ENCODE measurements at regions not wholly inside any gene's neighbourhood (a gene's known extent, or its start where the extent isn't known, plus 50 kb on each side); places are given as distances from the start of the nearest gene placed in this dataset.

DNA sequence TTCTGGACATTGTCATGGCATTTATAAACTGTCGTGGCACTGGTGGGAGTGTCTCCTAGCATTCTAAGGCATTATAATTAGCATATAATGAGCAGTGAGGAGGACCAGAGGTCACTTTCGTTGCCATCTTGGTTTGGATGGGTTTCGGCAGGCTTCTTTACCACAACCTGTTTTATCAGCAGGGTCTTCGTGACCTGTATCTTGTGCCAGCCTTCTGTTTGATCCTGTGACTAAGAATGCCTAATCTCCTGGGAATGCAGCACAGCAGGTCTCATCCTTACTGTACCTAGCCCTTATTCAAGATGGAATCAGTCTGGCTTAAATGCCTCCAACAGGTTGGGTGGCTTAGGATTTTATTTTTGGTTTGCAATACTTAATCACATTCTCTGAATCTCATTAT is 142.7 kb upstream of the GGTLC1 start:
- ChIA-PET POLR2A (no interaction called here), CTCF (no interaction called here)
- Histone ChIP-seq H3K4me3 (ENCODE audit: low read depth, low read length) (no peak overlapping the region), H3K27me3 (ENCODE audit: control insufficient read depth, insufficient read depth, low read length) (no peaks in the 10 kb centered on the region), H3K27ac (ENCODE audit: low read depth, low read length) (no peak overlapping the region), H3K9me3 (ENCODE audit: control insufficient read depth, insufficient read depth, low read length) (no peaks in the 10 kb centered on the region; the same call in 1 of the 2 replicates)
- no peak for DNase-seq (ENCODE audit: low read depth, low spot score)
- TF ChIP-seq, protein P1, sequence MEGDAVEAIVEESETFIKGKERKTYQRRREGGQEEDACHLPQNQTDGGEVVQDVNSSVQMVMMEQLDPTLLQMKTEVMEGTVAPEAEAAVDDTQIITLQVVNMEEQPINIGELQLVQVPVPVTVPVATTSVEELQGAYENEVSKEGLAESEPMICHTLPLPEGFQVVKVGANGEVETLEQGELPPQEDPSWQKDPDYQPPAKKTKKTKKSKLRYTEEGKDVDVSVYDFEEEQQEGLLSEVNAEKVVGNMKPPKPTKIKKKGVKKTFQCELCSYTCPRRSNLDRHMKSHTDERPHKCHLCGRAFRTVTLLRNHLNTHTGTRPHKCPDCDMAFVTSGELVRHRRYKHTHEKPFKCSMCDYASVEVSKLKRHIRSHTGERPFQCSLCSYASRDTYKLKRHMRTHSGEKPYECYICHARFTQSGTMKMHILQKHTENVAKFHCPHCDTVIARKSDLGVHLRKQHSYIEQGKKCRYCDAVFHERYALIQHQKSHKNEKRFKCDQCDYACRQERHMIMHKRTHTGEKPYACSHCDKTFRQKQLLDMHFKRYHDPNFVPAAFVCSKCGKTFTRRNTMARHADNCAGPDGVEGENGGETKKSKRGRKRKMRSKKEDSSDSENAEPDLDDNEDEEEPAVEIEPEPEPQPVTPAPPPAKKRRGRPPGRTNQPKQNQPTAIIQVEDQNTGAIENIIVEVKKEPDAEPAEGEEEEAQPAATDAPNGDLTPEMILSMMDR (IDR thresholded peaks at IDR 0.05; ENCODE audit: low read depth, low read length), result no peak

DNA sequence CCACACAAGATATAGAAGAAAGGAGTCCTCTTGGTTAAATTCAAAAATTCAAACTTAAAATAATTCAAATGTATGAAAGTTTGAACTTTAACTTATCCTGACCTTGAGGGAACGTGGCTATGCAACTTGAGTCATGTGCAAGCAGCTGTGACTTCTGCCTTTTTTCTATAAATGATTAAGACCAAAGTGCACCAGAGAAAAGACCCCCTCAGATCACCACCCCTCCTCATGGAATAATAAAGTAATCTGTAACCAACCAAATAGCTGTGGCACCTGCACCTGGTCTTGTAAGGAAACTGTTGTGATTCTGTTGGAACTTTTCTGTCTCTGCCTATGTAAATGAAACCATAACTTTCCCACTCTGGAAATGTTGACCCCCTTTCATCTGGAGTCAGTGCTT is 141.1 kb upstream of the GGTLC1 start:
- POLR2A ChIA-PET, result no interaction called here
- H3K9me3 ChIP-seq (ENCODE audit: control insufficient read depth, insufficient read depth, low read length), result no peaks in the 10 kb centered on the region
- no peak overlapping the region for H3K4me3 ChIP-seq (ENCODE audit: low read depth, low read length)
- CTCF ChIA-PET, result interaction anchor here (0.5 kb wide), 1 partner anchor 29 kb away, joined by 3 read pairs; no protein-coding TSS in a partner anchor
- no peak overlapping the region for H3K27ac ChIP-seq (ENCODE audit: low read depth, low read length)
- no peaks in the 10 kb centered on the region for H3K27me3 ChIP-seq (ENCODE audit: control insufficient read depth, insufficient read depth, low read length)
- TF ChIP-seq, protein P1 (IDR thresholded peaks at IDR 0.05; ENCODE audit: low read depth, low read length), result no peak
- no peak for DNase-seq (ENCODE audit: low read depth, low spot score)

DNA sequence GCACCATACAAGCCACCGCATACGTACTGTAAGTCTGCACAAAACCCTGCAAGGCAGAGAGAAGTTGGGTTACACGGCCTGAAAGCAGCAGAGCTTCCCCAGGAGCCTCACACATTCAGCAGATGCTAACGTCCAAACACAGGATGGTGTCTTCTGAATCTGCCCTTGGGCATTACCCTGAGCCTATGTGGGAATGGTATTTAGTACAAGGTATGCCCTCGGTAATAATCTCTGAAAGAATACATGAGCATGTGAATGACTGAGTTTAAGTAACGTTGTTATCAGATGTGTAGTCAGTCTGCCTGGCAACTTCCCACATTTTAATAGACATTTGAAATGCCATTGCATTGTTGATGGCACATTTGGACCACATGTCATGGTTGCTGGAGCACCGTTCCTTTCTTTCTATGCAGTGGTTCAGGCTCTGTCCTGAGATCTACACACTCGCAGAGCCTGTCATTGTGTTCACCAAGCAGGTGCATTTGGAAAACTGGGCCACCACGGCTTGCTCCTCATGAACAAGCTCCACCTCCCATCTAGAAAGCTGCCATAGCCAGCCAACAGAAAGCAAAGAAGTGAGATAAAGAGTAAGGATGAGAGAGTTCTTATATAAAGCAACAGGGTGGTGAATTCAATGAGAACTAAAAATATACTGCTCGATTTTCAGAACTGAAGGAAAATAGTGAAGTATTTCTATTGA is 136.5 kb upstream of the GGTLC1 start:
- Histone ChIP-seq H3K27ac (ENCODE audit: low read depth, low read length) (no peak overlapping the region), H3K9me3 (ENCODE audit: control insufficient read depth, insufficient read depth, low read length) (no peaks in the 10 kb centered on the region), H3K27me3 (ENCODE audit: control insufficient read depth, insufficient read depth, low read length) (no peaks in the 10 kb centered on the region), H3K4me3 (ENCODE audit: low read depth, low read length) (no peak overlapping the region)
- CTCF ChIA-PET, result no interaction called here
- TF ChIP-seq, protein P1 (IDR thresholded peaks at IDR 0.05; ENCODE audit: low read depth, low read length), result no peak
- POLR2A ChIA-PET, result no interaction called here
- DNase-seq (ENCODE audit: low read depth, low spot score), result no peak

DNA sequence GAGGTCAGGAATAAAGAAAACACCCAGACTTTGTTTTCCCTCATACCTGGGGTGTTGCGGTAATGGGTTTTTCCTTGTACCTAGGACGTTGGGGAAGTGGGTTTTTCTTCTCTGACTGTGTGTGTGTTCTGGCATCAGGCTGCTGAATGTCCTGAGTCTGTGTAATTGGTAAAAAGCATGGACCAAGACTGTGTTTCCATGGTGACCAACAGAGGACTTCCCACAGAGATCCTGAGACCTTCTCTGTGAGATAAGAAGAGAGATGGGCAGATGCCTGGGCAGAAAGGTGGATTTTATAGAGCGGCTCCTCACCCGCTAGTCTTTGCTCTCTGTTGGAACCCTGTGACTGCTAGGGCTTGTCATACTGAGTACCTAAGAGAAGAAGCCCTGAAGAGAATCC is 135.4 kb upstream of the GGTLC1 start:
- TF ChIP-seq, protein P1 (IDR thresholded peaks at IDR 0.05; ENCODE audit: low read depth, low read length), result no peak
- H3K27me3 ChIP-seq (ENCODE audit: control insufficient read depth, insufficient read depth, low read length), result no peaks in the 10 kb centered on the region
- ChIA-PET POLR2A (no interaction called here), CTCF (no interaction called here)
- no peak overlapping the region for H3K4me3 ChIP-seq (ENCODE audit: low read depth, low read length)
- no peak for DNase-seq (ENCODE audit: low read depth, low spot score)
- no peak overlapping the region for H3K27ac ChIP-seq (ENCODE audit: low read depth, low read length)
- no peaks in the 10 kb centered on the region for H3K9me3 ChIP-seq (ENCODE audit: control insufficient read depth, insufficient read depth, low read length)

DNA sequence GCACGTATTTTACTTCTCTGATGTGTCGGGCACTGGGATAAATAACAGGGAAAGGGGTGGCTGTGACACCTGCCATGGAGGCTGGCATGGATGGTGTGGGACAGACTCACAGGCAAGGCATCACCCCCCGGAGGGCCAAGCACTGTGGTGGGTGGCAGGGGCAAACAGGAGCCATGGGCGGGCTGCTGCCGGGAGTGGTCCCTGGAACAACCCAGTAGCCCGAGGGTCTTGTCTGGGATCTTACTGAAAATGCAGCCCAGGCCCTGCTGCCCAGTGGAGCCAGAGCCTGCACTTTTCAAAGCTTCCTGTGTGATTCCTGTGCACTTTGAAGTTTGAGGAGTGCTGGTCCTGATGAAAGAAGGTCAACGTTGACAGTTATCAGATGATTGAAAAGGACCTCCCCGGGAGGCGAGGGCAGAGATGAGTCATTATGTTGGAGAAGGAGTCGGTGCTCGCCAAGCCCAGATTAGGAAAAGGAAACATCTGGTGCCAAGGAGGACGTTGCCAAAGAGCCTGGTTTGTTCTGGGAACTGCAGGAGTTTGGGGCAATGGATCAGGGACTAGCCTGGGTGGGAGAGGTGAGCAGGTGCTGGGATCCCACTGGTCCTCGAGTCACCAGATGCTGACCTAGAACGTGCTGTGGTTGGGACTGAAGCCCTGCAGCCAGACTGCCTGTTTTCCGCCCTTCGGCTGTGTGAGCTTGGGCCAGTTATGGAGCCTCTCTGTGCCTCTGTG is 130.0 kb upstream of the GGTLC1 start:
- TF ChIP-seq, protein P1 (IDR thresholded peaks at IDR 0.05; ENCODE audit: low read depth, low read length), result no peak
- H3K9me3 ChIP-seq (ENCODE audit: control insufficient read depth, insufficient read depth, low read length), result no peaks in the 10 kb centered on the region
- no peak overlapping the region for H3K4me3 ChIP-seq (ENCODE audit: low read depth, low read length)
- no peak for DNase-seq (ENCODE audit: low read depth, low spot score)
- ChIA-PET POLR2A (no interaction called here), CTCF (no interaction called here)
- H3K27me3 ChIP-seq (ENCODE audit: control insufficient read depth, insufficient read depth, low read length), result peaks cover 2% of the 10 kb centered on the region
- H3K27ac ChIP-seq (ENCODE audit: low read depth, low read length), result no peak overlapping the region
